ENCODE measurements at regions not wholly inside any gene's neighbourhood (a gene's known extent, or its start where the extent isn't known, plus 50 kb on each side); places are given as distances from the start of the nearest gene placed in this dataset.

DNA sequence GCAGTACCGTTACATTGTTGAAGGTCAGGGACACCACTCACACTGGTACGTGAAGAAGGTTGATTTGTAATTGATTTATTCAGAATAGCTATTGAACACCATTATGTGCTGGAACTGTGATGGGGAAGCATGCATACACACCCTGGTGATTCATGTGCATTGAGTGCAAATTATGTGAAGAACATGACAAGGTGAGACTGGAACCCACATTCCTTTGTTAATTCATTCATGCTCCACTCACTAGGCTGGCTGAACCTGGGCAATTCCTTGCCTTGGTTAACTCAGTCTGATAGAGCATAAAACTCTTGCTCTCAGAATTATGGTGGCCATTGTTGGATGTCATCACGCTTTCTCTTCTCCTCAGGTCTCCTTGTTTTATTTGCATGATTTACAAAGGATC, 67.3 kb upstream of the TPK1 start:
- Mint-ChIP-seq H3K9me3 (no peaks in the 10 kb centered on the region), H3K27ac (ENCODE audit: low read depth) (no peak overlapping the region), H3K4me1 (no peaks in the 10 kb centered on the region), H3K27me3 (peaks cover 32% of the 10 kb centered on the region), H3K36me3 (ENCODE audit: insufficient read depth) (no peaks in the 10 kb centered on the region), H3K4me3 (no peak overlapping the region)
- no peak for ATAC-seq (replicated peaks; ENCODE audit: extremely low read depth, poor library complexity, severe bottlenecking)
- no peak for DNase-seq (ENCODE audit: low spot score in 2 of 2)

DNA sequence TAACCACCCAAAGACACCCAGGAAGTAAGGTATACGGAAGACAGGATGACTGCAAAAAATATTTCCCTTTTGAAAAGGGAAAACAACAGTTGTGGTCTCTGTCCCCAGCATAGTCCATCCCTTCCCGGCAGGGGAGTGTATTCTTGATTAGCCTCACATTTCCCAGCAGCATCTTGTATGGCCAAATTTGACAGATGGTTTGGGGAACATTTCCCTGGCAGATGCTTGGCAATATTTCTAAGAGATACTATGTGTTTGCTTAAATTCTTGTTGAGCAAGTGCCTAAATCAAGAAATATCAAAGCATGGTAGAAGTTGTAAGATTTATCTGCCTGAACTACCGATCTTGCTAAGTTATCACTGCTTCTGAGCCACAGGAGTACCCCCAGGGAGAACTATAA, 56.9 kb upstream of the TPK1 start:
- H3K4me3 Mint-ChIP-seq = no peak overlapping the region
- H3K36me3 Mint-ChIP-seq (ENCODE audit: insufficient read depth) = no peaks in the 10 kb centered on the region
- no peaks in the 10 kb centered on the region for H3K9me3 Mint-ChIP-seq
- ATAC-seq (replicated peaks; ENCODE audit: extremely low read depth, poor library complexity, severe bottlenecking) (no peak), DNase-seq (ENCODE audit: low spot score in 2 of 2) (no peak)
- no peak overlapping the region for H3K27ac Mint-ChIP-seq (ENCODE audit: low read depth)
- H3K4me1 Mint-ChIP-seq = no peaks in the 10 kb centered on the region
- peaks cover 26% of the 10 kb centered on the region for H3K27me3 Mint-ChIP-seq

Data from central memory CD8-positive, alpha-beta T cell (primary cell).